ENCODE measurements at regions not wholly inside any gene's neighbourhood (a gene's known extent, or its start where the extent isn't known, plus 50 kb on each side); places are given as distances from the start of the nearest gene placed in this dataset.

DNA sequence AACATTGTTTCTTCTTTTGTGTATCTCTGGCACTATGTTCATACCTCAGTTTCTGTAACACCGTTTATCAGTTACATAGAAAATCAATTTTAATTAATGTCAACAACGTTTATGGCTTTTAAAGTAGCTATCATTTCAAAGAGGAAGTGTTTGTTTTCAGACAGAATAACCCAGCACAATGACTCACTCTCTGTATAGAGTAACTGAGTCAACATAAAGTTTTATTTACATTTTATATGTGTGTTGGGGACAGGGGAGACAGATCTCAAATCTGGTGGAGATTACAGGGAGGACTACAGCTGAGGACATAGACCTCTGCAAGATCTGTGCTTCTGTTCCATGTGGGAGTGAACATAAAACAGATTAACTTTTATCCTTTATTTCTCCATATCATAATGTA, 2590.1 kb downstream of the PCDH9 start:
- DNase-seq (ENCODE audit: extremely low read depth, low read depth): no peak
- TF ChIP-seq, protein P1, sequence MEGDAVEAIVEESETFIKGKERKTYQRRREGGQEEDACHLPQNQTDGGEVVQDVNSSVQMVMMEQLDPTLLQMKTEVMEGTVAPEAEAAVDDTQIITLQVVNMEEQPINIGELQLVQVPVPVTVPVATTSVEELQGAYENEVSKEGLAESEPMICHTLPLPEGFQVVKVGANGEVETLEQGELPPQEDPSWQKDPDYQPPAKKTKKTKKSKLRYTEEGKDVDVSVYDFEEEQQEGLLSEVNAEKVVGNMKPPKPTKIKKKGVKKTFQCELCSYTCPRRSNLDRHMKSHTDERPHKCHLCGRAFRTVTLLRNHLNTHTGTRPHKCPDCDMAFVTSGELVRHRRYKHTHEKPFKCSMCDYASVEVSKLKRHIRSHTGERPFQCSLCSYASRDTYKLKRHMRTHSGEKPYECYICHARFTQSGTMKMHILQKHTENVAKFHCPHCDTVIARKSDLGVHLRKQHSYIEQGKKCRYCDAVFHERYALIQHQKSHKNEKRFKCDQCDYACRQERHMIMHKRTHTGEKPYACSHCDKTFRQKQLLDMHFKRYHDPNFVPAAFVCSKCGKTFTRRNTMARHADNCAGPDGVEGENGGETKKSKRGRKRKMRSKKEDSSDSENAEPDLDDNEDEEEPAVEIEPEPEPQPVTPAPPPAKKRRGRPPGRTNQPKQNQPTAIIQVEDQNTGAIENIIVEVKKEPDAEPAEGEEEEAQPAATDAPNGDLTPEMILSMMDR (IDR thresholded peaks at IDR 0.05; ENCODE audit: low read depth, low read length): no peak

DNA sequence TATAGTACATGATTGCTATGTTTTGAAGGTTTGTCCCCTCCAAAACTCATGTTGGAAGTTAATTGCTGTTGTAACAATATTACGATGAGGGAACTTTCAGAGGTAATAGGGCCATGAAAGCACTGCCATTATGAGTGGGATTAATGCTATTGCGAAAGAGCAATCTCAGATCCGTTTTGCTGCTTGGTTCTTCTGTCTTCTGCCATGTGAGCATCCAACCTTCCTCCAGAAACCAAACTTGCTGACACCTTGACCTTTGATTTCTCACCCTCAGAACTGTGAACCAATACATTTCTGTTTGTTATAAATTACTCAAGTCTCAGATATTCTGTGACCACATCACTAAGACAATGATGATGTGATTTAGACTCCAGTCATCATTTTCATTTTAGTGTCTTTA, 2590.9 kb downstream of the PCDH9 start:
- TF ChIP-seq, protein P1 (IDR thresholded peaks at IDR 0.05; ENCODE audit: low read depth, low read length): no peak
- no peak for DNase-seq (ENCODE audit: extremely low read depth, low read depth)

DNA sequence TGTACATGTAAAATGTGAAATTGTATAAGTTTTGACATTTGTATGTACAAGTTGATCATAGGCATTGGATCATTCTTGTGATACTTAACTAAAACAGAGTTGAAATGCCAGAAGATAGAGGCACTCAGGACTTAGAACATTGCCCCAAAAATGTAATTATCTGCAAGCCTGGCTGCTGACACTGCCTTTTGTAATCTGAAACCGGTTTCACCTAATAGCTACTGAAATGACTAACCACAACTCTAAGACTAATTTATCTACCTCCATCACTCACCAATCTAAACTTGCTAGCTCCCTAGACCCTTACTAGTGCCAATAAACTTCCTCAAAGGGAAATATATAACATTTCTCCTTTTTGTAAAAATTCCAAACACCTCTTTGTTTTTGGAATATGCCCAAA, 2596.2 kb downstream of the PCDH9 start:
- no peak for DNase-seq (ENCODE audit: extremely low read depth, low read depth)
- TF ChIP-seq, protein P1 (IDR thresholded peaks at IDR 0.05; ENCODE audit: low read depth, low read length): no peak

DNA sequence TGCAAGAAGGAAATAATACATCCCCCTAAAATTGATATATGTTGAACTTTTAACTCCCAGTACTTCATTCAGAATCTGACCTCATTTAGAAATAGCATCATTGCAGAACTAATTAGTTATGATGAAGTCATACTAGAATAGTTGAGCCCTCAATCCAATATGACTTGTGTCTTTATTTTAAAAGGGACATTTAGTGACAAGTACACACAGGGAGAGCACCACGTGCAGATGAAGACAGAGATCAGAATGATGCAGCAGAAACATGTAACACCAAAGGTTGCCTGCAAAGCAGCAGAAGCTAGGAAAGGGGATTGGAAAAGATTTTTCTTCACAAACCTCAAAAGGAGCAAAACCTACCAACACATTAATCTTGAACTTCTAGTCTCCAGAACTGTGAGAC, 2602.5 kb downstream of the PCDH9 start:
- TF ChIP-seq, protein P1 (IDR thresholded peaks at IDR 0.05; ENCODE audit: low read depth, low read length): no peak
- no peak for DNase-seq (ENCODE audit: extremely low read depth, low read depth)

DNA sequence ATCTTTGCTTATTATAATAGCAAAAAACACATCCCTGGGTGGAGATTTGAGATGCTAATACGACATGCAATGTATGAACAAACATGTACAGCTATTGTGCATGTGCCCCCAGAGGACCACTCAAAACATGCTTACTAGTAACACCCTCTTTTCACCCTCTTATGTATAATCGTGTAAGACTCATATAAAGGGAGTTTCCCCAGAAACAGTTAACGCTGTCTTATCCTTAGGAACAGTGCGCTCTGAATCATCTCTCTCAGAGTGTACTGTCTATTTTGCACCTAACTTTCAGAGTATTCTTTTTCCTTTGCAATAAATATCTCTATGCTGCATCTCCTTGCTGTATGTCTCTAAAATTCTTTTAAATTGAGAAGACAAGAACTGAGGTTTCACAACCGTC, 2604.0 kb downstream of the PCDH9 start:
- DNase-seq (ENCODE audit: extremely low read depth, low read depth): no peak
- TF ChIP-seq, protein P1 (IDR thresholded peaks at IDR 0.05; ENCODE audit: low read depth, low read length): no peak

DNA sequence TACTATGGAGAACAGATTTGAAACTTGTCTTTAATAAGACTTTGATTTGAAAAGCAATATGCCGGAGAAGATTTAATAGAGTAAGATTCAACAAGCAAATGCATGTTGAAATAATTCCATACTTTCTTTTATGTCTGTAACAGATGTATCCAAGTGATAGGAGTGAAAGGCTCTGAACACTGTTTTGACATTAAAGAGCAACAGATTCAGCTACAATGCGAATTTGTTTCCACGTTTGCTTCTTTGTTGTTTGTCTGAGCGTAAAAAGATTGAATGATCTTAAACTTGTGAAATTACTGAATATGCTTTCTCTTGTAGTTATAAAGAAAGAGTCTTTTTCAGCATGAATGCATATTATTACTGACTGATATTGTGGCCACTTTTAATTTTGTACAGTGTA, 2612.9 kb downstream of the PCDH9 start:
- no peak for DNase-seq (ENCODE audit: extremely low read depth, low read depth)
- TF ChIP-seq, protein P1 (IDR thresholded peaks at IDR 0.05; ENCODE audit: low read depth, low read length): no peak

DNA sequence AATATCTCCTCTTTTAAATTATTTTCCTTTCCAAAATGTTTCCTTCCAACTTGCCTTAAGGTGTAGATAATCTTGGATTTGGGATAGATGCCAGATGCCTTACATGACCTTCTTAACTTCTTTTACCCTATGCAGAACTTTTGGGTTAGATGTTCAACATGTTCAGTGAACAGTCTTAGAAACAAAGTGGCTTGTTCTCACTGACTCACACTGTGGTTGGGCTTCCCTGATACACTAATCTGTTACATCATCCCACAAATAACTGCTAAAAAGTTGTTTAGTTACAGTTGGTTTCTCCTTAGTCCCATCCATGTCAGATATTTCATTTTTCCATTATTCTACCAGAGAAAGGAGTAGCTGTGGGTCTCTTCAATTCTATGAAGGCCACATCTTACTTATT, 2638.2 kb downstream of the PCDH9 start:
- TF ChIP-seq, protein P1 (IDR thresholded peaks at IDR 0.05; ENCODE audit: low read depth, low read length): no peak
- DNase-seq (ENCODE audit: extremely low read depth, low read depth): no peak

Measured in AG09319 (cell line).